COLO668 (cell line): ENCODE measurements at regions not wholly inside any gene's neighbourhood (a gene's known extent, or its start where the extent isn't known, plus 50 kb on each side); places are given as distances from the start of the nearest gene placed in this dataset.
"Not testable (repeated sequence)": the region's sequence is repeated elsewhere in the genome, so short reads cannot be mapped to it uniquely, and the experiment has no call there.

Experiments
- DNase-seq: peaks from one replicate; lab custom pipeline; 2025; ENCODE audit not compliant: unreplicated experiment; lab: John Stamatoyannopoulos, UW

DNA sequence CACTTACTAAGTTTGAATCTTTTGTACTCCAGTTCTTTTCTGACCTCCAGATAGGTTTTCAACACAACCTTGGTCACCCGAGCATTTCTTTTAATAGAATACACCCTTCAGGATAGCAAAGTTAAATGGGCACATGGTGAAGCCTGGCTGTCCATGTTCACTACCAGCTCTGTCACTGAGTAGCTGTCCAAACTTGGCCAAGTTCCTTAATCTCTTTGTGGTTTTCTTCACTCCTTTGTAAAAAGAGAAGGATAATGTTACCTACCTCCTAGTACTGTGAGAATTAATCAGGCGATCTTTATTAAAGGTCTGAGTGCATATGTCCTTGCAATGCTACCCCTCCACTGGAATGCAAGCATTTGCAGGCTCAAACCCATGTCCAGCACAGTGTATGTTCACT lies 128.1 kb upstream of the PTPRZ1 start:
- DNase-seq, result no peak

DNA sequence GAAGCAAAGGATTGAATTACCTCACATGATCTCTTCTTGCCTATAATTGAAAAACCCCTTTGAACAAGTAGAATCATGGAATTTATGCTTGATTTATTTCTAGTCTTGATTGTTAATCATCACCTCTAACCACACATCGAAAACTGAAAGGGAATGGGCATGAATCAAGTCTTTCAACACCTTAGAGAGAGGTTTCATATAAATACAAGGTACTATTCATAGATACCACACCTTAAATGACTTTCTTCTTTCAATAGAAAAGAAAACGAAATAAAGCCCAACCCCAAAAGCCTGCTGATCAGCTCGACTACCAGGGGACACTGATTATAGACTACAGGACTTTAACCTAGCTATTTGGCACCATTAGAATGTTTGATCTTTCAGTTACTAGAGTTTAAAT lies 128.6 kb upstream of the PTPRZ1 start:
- no peak for DNase-seq

DNA sequence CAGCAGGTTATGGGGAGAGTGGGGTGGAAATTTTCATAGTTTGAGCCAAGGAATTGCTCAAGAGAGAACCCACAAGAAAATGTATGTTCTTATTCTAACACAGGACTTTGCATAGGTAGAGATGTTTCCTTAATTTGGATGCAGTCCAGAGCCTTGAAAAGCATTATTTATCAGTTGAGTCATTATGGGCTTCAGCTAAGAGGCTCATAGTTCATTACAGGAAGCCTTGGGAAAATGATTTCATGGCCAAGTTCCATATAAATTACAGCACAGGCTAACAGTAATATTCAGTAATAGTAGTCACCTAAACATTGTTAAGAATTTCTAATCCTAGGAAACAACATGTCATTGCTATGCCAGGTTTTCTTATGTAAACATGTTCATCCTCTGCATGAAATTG lies 131.1 kb upstream of the PTPRZ1 start:
- DNase-seq, result no peak

DNA sequence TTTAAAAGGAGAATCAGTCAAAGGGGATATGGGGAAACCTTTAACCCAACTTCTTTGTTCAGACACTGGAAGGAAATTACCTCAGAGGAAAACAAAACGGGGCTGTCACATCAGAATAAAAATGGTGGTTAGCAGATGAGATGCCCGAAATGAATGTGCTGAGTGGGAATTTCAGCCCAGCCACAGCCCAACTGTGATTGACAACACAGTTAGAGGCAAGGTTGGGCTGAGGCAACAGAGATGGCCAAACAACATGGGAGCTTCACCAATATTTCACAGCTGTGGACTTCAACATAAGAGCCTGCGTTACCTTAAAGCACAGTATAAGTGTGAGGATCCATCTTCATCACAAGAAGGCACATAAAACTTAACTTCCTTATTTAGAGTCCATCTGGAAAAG lies 133.5 kb upstream of the PTPRZ1 start:
- no peak for DNase-seq

DNA sequence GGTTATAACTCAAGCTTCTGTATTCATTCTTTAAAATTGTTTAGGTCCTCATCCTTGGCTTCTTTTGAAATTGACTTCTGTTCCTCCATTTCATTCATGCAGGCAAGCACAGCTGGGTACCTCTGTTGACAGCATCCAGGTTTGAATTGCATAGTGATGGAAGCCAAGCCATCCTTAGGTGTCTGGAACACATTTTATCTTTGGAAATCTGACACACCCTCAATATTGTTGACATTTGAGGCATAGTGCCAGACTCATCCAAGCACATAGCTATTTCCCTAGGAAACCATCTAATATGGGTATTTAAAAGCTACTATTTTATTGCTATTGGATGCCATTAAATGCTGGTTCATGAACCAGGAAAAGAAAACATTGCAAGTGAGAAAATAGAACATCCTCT lies 142.1 kb upstream of the PTPRZ1 start:
- no peak for DNase-seq

DNA sequence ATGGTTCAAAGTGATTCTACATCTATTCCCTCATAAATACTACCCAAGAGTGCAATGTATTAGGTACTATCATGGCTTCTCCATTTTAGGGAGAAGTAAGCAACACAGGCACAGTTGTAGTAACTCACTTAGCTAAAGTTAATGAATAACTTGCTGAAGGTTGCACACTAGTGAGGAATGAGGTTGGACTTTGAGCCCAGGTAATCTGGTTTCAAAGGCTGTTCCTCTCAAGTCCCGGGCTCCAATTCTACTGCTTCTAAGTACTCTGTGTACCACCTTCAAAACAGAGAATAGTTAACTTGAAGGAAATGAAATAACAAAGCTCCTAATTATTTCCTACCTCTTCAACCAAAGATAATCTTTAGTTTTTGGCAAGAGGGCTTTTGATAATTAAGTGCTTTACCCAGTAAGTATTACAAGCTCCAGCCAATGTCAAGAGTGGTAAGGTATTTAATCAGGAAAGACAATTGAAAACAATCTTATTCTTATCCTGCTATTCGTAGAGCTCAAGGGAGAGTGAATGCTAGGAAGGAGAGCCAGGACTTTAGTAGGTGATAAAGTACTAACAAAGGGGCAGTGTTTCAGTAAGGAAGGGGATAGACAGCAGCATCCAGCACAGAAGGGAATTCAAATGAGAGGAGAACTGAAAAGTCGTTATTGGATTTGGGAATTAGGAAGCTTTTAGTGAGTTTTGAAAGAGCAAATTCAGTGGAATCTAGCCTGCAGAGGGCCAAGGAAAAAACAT lies 158.2 kb upstream of the PTPRZ1 start:
- peak; percentile 51 for DNase-seq

DNA sequence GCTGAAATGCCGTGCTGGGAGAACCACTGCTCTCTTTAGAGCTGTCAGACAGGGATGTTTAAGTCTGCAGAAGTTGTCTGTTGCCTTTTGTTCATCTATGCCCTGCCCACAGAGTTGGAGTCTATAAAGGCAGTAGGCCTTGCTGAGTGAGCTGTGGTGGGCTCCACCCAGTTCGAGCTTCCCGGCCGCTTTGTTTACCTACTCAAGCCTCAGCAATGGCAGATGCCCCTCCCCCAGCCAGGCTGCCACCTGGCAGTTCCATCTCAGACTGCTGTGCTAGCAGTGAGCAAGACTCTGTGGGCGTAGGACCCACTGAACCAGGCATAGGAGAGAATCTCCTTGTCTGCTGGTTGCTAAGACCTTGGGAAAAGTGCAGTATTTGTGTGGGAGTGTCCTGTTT lies 160.0 kb upstream of the PTPRZ1 start:
- DNase-seq, result peak; percentile 79

DNA sequence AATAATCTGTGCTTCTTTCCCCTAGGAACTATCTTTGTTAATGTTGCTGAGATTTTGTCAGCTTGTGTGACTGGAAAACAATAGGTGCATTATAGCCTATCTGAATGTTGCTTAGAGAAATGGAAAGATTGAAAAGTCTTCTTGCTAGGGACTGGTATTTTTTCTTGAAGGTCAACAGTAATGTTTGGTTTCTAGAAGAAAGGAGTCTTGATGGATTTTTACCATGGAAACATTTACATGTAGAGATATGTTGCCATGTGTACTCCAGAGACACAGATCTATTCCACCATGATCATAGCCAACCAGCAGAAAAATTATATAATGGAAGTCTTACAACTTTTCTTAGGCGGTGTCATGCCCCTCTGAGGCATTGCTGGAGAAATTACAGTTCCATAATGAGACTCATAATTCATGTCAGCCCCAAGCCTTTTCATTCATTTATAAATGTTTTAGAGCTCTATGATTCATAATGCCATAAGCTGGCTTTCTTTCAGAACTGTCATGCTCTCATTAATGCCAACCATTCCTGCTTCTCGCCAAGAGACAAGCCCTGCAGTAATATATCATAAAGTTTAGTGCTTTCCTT lies 175.1 kb upstream of the PTPRZ1 start:
- DNase-seq, result no peak

DNA sequence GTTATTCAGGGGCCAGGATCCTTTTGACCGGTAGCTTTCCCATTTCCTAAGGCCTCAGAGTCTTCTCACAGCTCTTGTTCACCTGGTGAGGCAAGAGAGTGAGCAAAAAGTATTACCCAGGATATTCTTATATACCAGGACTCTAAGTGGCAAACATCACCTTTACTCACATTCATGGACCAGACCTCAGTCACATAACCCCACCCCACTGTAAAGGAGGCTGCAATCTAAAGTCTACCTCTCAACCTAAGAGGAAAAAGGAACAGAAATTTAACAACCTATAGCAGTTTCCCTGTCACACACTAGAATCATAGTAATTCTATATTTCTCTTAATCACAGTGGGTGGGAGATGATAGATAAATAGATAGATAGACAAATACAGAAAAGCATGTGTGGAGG lies 176.0 kb upstream of the PTPRZ1 start:
- DNase-seq, result no peak

DNA sequence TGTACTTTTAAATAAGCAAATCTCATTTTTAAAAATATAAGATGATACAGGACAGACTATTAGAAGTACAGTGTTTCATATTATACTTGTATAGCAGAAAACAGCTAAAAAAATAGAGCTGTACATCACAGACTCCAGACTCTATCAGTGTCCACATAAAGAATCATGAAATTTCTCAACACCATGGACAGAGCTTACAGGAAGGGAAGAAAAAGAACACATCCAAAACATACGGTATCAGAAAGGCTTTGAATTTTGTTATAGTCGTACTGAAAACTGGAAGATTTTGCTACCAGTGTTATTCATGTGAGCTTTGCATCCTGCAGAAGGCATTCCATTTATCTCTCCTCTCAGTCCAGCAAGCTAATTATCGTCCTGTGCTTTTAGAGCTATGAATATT lies 183.2 kb upstream of the PTPRZ1 start:
- DNase-seq, result no peak

DNA sequence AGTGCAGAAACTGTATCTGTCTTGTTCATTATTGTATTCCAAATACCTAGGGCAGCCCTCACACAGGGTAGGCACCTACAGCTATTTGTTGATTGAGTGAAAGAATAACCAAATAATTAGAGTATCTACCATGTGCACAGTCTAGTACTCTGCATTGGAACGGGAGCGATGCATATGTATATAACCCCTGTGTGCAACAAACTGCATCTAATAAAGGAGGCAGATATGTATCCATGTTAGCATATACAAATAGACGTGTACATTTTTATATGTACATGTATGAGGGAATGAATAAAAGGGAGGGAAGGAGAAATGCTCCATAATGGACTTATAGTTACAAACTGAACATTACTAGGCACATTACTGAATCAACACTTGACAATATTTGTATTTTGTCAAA lies 191.3 kb upstream of the PTPRZ1 start:
- no peak for DNase-seq

DNA sequence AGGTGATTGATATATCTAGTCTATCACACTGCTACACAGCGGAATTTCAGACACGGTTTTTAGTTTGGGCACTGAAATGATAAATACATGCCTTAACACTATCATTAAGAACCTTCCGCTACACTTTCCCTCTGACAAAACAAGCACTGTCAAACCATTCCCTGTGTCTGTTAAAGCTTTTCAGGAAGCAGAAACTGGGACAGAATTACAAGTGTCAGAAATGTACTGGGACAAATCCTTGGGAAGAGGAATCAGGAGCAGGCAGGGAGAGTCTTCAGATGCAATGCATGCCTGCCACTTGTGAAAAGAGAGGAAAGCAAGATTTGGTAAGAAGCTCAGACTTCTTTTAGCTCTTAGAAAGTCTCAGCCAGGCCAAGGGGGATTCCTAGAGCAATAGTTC lies 196.8 kb upstream of the PTPRZ1 start:
- no peak for DNase-seq

DNA sequence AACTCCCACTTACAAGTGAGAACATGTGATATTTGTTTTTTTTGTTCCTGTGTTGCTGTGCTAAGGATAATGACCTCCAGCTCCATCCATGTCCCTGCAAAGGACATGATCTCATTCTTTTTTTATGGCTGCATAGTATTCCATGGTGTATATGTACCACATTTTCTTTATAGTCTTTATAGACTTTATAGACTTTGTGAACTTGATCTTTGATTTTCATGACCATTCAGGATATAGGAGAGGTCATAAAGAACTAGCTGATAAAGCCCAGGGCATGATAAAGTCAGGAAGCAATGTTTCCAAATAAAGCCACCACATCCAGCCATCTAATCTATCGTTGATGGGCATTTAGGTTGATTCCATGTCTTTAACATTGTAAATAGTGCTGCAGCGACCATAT lies 198.5 kb upstream of the PTPRZ1 start:
- DNase-seq, result not testable (repeated sequence)

DNA sequence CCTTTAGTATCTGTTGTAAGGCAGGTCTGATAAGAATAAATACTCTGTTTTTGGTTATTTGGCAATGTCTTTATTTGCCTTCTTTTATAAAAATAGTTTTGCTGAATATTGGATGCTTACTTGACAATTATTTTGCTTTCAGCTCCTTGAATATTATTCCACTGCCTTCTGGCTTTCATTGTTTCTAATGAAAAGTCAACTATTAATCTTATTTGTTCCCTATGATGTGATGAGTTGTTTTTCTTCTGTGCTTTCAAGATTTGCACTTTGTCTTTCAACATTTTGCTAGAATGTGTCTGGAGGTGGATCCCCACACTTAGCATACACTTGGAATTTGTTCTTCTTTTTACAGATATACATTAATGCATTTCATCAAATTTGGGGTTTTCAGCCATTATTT lies 203.8 kb upstream of the PTPRZ1 start:
- DNase-seq, result no peak

DNA sequence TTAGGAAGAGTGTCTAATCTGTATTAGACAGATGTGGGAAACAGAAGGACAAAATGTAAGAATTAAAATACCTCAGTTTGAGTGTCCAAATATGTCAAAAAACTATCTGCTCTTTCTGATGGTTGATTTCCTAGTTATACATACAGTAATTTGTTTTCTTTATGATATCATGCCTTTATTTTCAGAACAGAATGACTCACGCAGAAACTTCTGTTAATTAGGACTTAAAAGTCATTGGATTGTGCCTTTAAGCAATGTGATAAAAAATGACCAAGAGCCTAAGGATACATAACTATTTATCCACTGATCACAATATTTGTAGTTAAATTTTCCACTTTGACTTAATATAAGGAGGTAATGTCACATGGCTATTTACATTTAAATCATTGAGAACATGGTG lies 206.7 kb upstream of the PTPRZ1 start:
- no peak for DNase-seq

DNA sequence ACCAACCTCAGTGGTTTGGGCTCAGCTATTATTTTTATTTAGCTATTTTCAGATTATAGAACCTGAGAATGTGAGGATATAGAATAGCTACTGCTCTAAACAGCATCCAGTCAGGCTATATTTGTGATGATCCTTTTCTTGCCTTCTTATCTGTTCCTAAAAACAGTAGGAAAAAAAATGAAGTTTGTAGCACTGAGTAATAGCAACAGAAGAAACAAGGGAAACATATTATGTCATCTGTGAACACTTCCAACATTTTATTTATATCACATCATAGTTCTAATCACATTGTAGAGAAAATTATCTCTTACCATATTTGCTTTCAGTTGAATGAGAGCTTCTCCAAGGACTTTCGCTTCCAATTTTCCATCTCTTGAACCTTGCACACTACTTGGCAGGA lies 229.6 kb upstream of the PTPRZ1 start:
- DNase-seq, result no peak

DNA sequence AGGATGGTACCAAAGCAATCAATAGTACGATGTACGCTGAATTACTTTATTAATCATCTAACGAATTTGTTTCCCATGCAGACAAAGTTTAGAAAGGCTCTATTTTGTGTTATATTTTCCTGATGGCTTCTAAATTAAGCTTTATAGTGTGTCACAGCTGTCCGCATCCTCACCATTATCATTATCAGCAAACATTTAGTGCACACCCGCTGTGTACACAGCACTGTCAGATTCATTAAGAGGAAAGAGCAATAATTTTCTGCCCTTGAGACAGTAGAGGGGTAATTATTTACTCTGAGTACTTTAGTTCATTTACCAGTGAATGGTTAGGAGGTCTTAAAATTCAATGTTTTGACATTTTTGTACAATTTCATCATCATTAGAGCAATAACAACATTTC lies 233.3 kb upstream of the PTPRZ1 start:
- DNase-seq, result no peak

DNA sequence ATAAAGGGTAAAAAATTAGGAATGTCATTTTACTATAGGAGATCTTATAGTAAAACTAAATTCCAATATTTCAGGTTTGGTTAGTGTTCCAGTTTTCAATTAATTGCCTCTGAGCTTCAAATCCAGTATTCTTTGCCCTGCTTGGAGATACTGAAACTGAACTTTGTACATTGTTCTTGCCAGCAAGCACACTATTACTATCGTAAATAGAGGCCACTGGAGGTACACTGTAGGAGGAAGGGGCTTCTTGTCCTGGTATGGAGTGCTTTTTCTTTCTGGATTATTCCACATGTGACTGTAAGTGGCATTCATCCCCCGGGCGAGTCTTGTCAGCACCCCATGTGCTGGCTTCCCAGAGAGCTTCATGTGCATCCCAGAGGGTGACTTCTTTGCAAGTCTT lies 234.7 kb upstream of the PTPRZ1 start:
- no peak for DNase-seq

DNA sequence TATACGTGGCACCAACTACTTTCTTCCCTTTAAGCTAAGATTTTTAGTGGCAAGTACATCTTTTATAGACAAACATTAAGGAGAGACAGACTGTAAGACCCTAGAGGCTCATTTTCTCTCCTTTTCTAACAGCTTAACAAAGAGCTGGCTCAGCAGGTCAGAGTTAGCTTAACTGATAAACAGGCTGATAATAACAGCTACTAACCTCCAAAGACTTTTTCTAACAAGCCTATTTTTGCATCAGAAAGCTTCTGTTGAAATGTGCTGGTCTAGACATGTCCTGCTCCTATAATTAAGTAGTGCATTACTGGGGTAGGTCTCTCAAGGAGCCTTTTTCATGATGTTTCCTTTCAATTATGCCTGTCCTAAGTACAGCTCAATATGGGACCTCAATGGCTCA lies 238.2 kb upstream of the FAM3C start:
- DNase-seq, result no peak

DNA sequence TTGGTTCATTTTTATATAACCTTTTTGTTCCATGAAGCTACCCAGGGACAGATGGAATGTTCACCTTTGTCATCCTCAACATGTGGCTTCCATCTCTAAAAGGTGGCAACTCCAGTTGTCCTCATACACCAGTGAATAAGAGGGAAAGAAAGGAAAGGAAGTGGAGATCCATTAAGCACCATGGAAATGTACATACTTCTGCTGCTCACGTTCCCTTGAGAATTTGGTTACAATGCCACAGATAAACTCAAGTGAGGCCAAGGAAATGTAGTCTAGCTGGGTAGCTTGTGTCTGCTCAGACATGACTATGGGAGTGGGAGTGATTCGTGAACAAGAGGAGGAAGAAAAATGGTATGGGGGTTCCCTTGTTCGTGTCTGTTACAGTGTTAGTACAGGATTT lies 237.1 kb upstream of the FAM3C start:
- DNase-seq, result no peak

DNA sequence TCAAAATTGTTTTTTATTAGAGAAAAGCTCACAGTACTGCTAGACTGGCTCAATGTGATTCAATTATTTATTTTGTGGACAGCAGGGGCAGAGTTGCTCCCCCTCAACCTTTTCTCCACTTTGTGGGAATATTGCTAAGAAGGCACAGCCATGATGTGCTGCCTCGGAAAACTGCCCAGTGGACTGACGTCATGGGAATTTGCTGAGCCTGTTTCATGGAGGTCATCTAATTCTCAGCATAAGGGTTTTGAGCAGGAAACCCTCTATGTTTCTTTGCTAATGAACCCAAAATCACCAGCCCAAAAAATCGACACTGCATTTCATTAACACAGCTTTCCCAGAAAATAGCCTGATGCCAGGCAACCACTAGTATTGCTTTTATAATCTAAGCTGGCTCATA lies 228.8 kb upstream of the FAM3C start:
- DNase-seq, result no peak

DNA sequence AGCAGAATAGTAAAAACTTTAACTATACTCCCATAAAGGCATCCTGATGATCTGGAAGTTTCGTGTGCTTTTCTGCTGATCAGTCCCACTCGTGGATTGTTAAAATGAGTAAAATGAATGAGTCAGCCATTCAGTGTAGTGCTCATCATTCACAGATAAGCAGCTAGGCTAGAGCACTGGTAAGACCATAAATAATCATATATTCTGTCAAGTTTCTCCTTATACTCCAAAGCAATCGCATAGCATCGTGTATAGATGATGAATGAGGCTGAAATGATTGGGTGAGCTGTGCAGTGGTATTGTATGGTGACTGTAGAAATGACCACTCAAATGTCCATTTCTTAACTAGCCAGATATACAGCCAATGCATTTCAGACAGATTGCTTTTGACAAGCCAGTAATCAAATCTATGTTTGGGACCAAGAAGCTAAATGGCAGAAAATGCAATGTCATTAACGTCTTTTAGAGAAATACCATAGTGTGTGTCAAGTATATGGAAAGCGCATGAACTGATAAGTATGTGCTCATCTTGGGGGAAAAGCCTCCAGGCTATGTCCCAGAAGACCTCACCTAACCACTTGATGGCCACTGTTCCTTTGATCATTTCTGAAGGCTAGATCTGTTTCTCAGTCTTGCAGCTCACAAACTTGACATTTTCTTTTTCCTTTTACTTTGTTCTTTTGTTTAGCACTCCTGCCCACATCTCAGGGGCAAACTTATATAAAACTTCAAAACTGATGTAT lies 227.2 kb upstream of the FAM3C start:
- DNase-seq, result no peak

DNA sequence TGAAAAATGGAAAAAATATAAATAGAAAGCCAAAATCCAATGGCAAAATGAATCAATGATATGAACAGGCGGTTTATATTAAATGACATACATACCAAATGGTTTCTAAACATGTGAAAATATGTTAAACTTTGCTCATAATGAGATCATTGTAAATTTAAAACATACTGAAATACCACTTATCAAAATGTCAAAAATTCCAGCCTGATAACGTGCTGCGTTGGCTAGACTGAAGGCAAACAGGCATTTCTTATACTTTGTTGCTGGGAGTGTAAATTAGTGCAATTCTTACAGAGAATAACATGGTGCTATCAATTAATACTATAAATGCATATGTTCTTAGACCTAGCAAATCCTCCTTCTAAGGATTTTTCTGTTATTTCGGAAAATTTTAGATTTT lies 225.8 kb upstream of the FAM3C start:
- DNase-seq, result no peak
